ENCODE measurements at regions not wholly inside any gene's neighbourhood (a gene's known extent, or its start where the extent isn't known, plus 50 kb on each side); places are given as distances from the start of the nearest gene placed in this dataset.

- BruUV-seq (replicated peaks) = no TSS peak
- no peaks in the 10 kb centered on the region for H3K9me1 ChIP-seq (ENCODE audit: control insufficient read depth, insufficient read depth, low read length)
- ChIA-PET POLR2A (no interaction called here), CTCF (ENCODE audit: low intra/inter-chr PET ratio) (no interaction called here)
- H3K27me3 ChIP-seq (ENCODE audit: control insufficient read depth in 2 of 2, insufficient read depth in 2 of 2, low read length in 2 of 2) = no peaks in the 10 kb centered on the region
- 15% methylated on average over 2 of the region's 2 CpGs for WGBS (ENCODE audit: insufficient coverage, low coverage, missing lambda C conversion rate)
- H3K9me3 ChIP-seq (replicated peaks; ENCODE audit: control insufficient read depth, insufficient read depth, low read depth, low read length) = no peaks in the 10 kb centered on the region
- H3K4me2 ChIP-seq (ENCODE audit: insufficient read depth, low read length) = no peak overlapping the region
- H3K36me3 ChIP-seq (ENCODE audit: control insufficient read depth, insufficient read depth, low read length) = no peaks in the 10 kb centered on the region
- H4K20me1 ChIP-seq (replicated peaks; ENCODE audit: control insufficient read depth, insufficient read depth, low read length) = no peaks in the 10 kb centered on the region
- no peaks in the 10 kb centered on the region for H3K79me2 ChIP-seq (ENCODE audit: control insufficient read depth, insufficient read depth, low read length)
- ATAC-seq (no peak), DNase-seq (ENCODE audit: extremely low read depth in 1 of 4, low spot score in 3 of 4) (no peak), FAIRE-seq (no peak)
- H2AFZ ChIP-seq (ENCODE audit: low read depth, low read length) = no peak overlapping the region
- H3K27ac ChIP-seq (ENCODE audit: extremely low read depth, low read depth, low read length) = no peak overlapping the region
- H3K4me3 ChIP-seq = no peak overlapping the region
- in situ Hi-C loops (cut with MboI) (no loop called here), intact Hi-C loops (cut with micrococcal nuclease) (no loop called here)
- H3K9ac ChIP-seq (ENCODE audit: insufficient read depth in 1 of 2, low read depth in 2 of 2, low read length in 2 of 2) = no peak overlapping the region
- no peaks in the 10 kb centered on the region for H3K4me1 ChIP-seq (replicated peaks in 1 of 2; ENCODE audit: control insufficient read depth in 2 of 2, insufficient read depth in 2 of 2, low read length in 2 of 2)
- TF ChIP-seq BHLHE40 (IDR thresholded peaks at IDR 0.05; ENCODE audit: low read length) (no peak), SMARCA4 (IDR thresholded peaks at IDR 0.05) (no peak), CHD2 (IDR thresholded peaks at IDR 0.05; ENCODE audit: low read depth, low read length) (no peak), ZNF316 (IDR thresholded peaks at IDR 0.05) (peak; percentile 74), TAF15 (IDR thresholded peaks at IDR 0.05; ENCODE audit: low read depth, low read length) (no peak), EGR1 (conservative IDR thresholded peaks at IDR 0.05) (no peak), EZH2 (IDR thresholded peaks at IDR 0.05; ENCODE audit: borderline replicate concordance, low read depth, low read length) (no peak), GABPA (tag; conservative IDR thresholded peaks at IDR 0.05; ENCODE audit: low read depth) (no peak), BCL6 (CRISPR knock-in tag; IDR thresholded peaks at IDR 0.05) (no peak), ZBTB7A (IDR thresholded peaks at IDR 0.05; ENCODE audit: borderline replicate concordance, control insufficient read depth, low read depth, low read length) (no peak), NFXL1 (CRISPR knock-in tag; IDR thresholded peaks at IDR 0.05) (no peak), NFATC3 (IDR thresholded peaks at IDR 0.05) (no peak), SPI1 (IDR thresholded peaks at IDR 0.05; ENCODE audit: borderline replicate concordance, low read depth, low read length) (no peak), MEF2D (tag; conservative IDR thresholded peaks at IDR 0.05; ENCODE audit: low read depth) (no peak), ELF4 (CRISPR knock-in tag; IDR thresholded peaks at IDR 0.05) (no peak), C11orf30 (IDR thresholded peaks at IDR 0.05; ENCODE audit: low read depth) (peak; percentile 56), DIDO1 (tag; IDR thresholded peaks at IDR 0.05; ENCODE audit: low read depth) (no peak), XRCC3 (IDR thresholded peaks at IDR 0.05) (no peak), MAFG (tag; conservative IDR thresholded peaks at IDR 0.05) (peak; percentile 36; the same call in 1 of the 2 replicates)
- TF ChIP-seq, protein P1, sequence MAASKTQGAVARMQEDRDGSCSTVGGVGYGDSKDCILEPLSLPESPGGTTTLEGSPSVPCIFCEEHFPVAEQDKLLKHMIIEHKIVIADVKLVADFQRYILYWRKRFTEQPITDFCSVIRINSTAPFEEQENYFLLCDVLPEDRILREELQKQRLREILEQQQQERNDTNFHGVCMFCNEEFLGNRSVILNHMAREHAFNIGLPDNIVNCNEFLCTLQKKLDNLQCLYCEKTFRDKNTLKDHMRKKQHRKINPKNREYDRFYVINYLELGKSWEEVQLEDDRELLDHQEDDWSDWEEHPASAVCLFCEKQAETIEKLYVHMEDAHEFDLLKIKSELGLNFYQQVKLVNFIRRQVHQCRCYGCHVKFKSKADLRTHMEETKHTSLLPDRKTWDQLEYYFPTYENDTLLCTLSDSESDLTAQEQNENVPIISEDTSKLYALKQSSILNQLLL (CRISPR knock-in tag; IDR thresholded peaks at IDR 0.05; ENCODE audit: borderline replicate concordance) = no peak
- TF ChIP-seq, protein P2, sequence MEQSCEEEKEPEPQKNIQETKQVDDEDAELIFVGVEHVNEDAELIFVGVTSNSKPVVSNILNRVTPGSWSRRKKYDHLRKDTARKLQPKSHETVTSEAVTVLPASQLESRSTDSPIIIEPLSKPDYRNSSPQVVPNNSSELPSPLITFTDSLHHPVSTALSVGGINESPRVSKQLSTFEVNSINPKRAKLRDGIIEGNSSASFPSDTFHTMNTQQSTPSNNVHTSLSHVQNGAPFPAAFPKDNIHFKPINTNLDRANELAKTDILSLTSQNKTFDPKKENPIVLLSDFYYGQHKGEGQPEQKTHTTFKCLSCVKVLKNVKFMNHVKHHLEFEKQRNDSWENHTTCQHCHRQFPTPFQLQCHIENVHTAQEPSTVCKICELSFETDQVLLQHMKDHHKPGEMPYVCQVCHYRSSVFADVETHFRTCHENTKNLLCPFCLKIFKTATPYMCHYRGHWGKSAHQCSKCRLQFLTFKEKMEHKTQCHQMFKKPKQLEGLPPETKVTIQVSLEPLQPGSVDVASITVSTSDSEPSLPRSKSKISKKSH (CRISPR knock-in tag; IDR thresholded peaks at IDR 0.05) = no peak
Observed at GRCh38 chr6:66390393-66390792, 683.4 kb upstream of the EYS start.

All from K562 (cell line).